NOMO-1 (cell line): ENCODE measurements at regions not wholly inside any gene's neighbourhood (a gene's known extent, or its start where the extent isn't known, plus 50 kb on each side); places are given as distances from the start of the nearest gene placed in this dataset.
"Not testable (repeated sequence)": the region's sequence is repeated elsewhere in the genome, so short reads cannot be mapped to it uniquely, and the experiment has no call there.

Experiments used
- DNase-seq, 2 experiments: peaks; one replicate each; lab custom pipeline; 2025; ENCODE audit not compliant: unreplicated experiment in 2 of 2; lab: John Stamatoyannopoulos, UW

DNA sequence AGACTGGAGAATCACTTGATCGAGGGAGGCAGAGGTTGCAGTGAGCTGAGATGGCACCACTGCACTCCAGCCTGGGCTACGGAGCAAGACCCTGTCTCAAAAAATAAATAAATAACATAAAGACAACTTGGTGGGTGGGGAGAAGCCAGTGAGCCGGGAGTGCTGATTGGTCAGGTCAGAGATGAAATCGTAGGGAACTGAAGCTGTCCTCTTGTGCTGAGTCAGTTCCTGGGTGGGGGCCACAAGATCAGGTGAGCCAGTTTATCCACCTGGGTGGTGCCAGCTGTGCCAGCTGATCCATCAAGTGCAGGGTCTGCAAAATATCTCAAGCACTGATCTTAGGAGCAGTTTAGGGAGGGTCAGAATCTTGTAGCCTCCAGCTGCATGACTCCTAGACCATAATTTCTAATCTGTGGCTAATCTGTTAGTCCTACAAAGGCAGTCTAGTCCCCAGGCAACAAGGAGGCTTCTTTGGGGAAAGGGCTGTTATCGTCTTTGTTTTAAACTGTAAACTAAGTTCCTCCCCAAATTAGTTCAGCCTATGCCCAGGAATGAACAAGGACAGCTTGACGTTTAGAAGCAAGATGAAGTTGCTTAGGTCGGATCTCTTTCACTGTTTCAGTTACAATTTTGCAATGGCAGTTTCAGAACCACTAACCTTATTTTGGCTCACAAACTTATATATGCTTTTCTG lies 221.5 kb upstream of the MYLIP start:
- DNase-seq: peak in 1 of 2 experiments; percentile 9

DNA sequence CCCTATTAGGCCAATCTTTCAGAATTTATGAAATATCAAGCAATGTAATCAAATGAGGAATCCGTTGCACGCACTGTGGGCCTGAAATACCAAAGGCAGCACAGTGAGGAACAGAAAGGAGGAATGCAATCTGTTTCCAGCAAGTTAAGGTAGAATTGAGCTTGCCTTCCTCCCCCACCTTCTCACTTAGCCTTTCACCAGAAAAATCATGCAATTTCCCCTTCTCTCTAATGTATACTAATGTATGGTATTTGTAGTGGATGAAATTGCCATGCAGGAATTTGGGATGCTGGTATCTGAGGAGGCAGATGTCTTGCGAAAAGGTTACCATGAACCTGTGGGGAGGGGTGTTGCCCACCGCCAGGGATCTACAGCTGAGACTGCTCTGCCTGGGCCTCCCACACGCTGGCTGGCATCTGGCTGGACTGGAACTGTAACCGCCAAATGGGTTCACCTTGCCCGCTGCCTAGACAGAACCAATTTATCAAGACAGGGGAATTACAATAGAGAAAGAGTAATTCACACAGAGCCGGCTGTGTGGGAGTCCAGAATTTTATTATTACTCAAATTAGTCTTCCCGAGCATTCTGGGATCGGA lies 222.4 kb upstream of the MYLIP start:
- DNase-seq: peak; percentile 46 to 60

DNA sequence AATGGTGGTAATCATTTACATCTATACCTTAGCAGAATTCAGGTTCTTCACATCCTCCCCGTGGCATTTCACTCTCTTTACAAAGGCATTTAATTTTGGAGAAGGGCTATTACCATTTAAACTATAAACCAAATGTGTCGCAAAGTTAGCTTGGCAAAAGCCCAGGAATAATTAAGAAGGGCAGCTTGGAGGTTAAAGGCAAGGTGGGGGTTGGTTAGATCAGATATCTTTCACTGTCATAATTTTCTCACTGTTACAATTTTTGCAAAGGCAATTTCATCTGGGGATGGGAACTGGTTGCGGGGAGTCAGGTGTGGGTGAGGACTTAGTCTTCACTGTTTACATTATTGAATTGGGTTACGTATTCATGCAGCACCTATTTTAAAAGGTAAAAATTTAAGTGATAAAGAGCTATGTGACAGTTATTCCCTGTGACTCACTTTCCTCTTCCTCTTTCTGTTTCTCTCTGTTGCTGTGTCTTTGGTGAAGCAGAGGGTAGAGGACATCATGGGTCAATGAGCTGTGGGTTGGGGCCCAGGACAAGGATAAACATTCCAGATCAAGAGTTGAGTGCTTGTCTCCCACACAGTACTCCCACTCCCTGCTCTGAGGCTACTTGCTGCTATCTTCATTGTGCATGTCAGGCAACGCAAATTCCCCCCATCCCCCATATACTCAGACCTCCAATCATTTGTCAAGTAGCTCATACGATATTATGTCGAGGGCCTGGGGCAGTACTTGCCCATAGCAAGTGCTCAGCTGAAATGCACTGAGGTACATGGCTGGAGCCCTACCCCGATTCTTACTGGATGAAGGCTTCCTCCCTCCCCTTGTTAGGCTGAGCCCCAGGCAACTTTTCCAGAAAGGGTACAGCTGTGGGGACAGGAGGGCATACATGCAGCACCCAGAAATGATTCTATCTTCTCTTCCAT lies 223.1 kb upstream of the MYLIP start:
- DNase-seq: peak; percentile 81 to 93

GRCh38 chr6:15904651-15905376 lies 224.1 kb upstream of the MYLIP start:
- peak in 1 of 2 experiments; percentile 39 for DNase-seq

DNA sequence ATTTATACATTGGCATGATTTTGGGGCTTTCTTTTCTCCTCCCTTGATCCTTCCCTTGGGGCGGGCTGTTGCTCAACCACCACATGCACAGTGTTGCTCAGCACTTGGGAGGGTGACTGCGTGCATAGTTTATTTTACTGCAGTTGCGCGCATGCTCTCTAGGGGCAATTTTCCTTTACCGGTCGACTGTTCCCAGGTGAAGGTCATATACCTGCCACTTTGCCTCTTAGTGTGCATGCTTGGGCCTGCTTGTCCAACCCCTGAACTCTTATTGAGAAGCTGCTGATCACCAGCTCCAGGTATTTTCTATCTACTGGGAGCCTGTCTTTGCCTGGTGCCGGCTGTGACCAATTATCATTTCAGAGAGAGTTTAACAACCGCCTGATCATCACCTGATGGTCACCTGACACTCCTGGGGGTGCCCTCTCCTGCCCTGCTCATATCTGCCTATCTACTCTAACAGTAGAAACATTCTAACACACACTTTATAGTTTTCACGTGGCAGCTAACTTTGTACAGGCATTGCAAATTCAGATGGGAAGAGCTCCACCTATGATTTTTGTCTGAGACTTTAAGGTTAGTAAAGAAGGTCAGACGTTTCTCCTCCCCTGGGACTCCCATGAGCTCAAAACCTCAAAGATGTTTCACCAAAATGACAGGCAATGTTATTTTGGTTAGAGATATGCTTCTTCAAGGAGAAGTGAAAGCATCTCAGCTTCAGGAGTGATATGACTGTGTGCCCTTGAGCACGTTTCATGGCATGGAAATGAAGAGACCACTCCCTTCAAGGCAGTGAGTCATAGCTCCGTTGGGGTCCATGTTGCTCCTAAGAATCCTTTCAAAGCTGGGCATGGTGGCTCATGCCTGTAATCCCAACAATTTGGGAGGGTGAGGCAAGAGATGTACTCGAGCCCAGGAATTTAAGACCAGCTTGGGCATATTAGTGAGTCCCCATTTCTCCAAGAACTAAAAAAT lies 227.5 kb upstream of the MYLIP start:
- DNase-seq: peak; percentile 89 to 99

GRCh38 chr6:15898693-15899092 lies 230.2 kb upstream of the MYLIP start:
- no peak for DNase-seq

GRCh38 chr6:15897063-15897876 lies 231.6 kb upstream of the MYLIP start:
- DNase-seq: peak; percentile 11 to 54

DNA sequence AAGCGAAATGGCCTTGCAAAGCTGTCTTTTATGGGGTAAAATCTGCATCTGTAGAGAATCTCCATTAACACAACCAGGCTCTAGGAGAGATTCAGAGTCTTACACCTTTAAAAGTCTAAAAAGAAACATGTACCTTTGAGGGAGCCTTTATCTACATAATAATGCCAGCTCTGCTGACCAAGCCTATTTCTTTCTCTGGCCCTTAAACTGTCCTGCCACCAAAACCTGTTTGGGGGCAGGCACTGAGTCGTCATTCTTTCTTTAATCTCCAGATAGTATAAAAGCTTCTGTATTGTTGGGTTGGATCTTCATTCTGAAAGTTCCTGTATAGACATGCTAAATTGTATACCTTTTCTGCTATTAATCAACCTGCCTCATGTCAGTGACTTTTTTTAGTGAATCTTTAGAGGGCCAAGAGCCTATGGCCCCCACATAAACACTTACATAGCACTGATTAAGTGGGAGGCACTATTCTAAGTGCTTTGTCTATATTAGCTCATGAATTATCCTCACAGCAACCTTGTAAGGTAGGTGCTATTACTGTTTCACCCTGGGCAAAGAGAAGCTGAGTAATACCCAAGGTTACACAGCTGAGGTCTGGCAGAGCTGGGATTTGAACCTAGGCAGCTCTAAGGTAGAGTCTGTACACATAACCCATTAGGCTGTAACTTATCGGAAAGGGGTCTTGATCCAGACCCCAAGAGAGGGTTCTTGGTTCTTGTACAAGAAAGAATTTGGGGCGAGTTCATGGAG lies 232.3 kb upstream of the DTNBP1 start:
- DNase-seq: no peak

DNA sequence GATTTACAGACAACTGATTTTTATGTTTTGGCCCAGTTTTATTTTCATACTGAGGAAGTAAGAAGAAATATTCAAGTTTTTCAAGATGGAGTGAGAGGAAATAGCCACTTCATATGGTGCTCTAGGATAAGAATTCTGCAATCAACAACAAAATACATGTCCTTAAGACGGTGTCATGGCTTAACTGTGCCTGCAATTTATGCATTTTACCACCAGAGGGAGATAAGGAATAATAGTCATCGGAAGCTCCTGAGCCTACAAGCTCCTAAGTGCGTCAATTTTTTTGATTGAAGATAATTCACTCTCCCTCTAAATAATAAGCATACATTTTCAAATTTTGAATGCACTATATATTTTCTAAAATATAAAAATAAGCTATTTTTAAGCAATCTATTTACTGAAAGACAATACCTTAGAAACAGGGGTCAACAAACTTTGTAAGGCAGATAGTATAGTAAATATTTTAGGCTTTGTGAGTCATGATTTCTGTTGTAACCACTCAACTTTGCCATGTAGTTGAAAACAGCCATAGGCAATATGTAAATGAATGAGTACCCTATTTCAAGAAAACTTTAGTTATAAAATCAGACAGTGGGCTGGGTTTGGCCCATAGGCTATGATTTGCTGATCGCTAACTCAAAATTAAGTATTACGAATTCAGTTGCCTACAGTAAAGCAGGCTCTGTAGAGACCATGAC lies 230.9 kb upstream of the DTNBP1 start:
- no peak for DNase-seq

GRCh38 chr6:15892369-15892768 lies 229.5 kb upstream of the DTNBP1 start:
- peak; percentile 41 to 76 for DNase-seq

DNA sequence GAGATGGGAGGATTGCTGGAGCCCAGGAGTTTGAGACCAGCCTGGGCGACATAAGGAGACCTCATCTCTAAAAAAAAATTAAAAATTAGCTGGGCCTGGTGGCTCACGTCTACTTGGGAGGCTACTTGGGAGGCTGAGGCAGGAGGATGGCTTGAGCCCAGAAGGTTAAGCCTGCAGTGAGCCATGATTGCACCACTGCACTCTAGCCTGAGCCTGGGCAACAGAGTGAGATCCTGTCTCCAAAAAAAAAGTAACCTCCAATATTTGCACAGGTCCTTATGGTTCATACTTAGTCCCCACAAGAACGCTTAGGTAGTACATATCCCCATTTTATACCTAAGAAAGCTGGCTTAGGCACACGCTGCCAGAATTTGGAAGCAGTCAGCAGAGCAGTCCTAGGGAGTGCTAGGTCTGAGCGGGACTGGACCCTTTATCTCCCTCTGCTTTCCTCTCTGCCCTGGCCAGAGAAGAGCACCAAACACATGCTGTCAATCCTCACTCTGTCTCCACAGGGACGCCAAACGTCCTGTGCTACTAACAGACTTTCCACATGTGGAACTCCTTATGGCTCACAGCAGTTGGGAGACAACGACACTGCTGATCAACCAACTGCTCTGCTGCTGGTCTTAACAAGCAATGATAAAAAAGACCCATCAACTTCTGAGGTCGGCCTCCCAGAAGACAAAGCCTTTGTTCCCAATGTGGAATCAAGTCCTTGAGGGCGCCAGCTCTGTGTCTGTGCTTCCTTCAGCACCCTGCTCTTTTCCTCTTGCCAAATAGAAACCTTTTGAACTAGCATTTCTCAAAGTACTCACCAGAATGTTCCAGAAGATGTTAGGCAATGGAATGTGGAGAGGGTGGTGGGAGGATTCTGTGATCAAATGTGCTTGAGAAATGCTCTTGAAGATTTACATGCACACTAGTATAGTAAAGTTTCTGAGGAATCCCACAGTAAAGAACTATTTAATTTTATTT lies 226.3 kb upstream of the DTNBP1 start:
- DNase-seq: no peak

DNA sequence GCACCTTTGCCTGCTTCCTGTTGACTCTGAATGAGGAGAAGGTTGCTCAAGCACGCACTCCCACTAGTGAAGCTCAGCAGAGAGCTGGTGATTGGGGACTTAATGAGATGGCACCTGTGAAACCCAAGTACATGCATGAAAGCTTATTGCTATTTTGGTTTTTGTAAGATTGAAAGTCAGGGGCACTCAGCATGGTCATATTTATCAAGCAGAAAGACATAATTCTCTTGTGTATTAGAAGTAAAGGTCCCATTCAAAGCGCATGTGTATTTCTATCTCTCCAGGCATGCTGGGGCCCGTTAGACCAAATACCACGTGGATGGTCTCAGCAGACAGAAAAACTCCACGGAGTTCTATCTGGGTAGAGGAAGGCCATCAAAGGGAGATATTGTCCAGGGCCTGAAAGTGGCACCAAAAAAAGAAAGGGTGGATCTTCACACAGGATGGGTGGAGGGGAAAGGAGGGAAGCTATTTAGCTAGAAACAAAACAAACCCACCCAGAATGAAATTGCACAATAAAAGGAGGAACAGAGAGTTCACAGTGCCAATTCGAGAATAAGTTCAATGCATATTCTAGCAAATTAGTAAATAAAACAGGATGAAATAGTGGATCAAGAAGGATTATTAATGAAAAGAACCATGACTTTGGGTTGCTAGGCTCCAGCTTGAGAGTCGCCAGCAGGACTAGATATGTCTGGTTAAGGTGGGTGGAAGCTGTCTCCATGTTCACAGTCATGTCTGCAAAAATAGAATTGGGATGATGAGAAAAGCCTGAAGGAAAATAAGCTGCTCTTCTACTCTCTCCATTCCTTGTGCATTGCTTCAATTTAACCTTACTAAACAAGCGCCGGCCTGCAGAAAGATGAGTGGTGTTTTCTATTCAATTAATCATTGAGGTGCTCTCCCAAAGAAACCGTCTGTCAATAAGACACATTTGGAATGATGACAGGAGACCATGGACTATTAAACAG lies 224.9 kb upstream of the DTNBP1 start:
- DNase-seq: peak in 1 of 2 experiments; percentile 44

GRCh38 chr6:15885624-15886023 lies 222.8 kb upstream of the DTNBP1 start:
- DNase-seq: no peak

- not testable (repeated sequence) for DNase-seq
These were observed 220.8 kb upstream of the DTNBP1 start for GRCh38 chr6:15883593-15883992.

DNA sequence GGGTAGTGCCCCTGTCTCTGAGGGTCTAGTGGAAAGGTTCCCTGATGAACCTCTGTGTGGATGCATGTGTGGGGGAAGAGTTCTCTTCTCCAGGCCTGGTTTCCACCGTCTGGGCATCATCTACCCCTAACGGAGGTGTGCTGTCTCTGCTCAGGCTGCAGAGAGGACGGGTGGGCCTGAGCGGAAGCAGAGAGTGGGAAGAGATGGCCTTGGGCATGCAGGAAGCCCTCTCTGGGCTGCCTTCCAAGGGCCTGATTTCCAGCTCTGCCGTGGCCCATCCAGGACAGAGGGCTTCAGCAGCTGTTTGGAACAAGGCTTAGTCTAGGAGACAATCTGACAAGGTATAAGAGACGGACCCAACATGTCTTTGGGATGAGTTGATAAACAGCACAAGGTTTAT lies 220.1 kb upstream of the DTNBP1 start:
- no peak for DNase-seq
